ENCODE measurements at regions not wholly inside any gene's neighbourhood (a gene's known extent, or its start where the extent isn't known, plus 50 kb on each side); places are given as distances from the start of the nearest gene placed in this dataset.

DNA sequence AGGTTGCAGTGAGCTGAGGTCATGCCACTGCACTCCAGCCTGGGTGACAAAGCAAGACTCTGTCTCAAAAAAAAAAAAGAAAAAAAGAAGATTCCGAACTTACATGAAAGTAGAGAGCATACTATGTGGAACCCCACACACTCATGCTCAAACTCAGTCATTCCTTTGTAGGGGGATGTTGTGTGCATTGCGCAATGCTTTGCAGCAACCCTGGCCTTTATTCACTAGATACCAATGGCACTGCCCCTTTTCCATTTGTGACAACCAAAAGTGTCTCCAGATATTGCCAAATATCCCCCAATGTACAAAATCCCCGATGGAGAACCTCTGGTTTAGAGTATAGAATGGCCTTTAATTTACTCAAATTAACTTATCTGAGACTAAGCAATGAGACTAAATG, 158.6 kb downstream of the GJA1 start:
- H3K9me2 ChIP-seq (replicated peaks; ENCODE audit: low read depth, low read length) = no peaks in the 10 kb centered on the region
- no peak overlapping the region for H3K4me3 ChIP-seq (ENCODE audit: low read length, poor library complexity, severe bottlenecking)
- no peaks in the 10 kb centered on the region for H3K79me2 ChIP-seq (ENCODE audit: insufficient read depth, low read length)
- H3K4me1 ChIP-seq (ENCODE audit: insufficient read depth, low read length, poor library complexity, severe bottlenecking) = no peaks in the 10 kb centered on the region
- H2AFZ ChIP-seq (ENCODE audit: low read length) = no peak overlapping the region
- no peaks in the 10 kb centered on the region for H3K9me3 ChIP-seq (ENCODE audit: insufficient read depth, low read depth, low read length)
- no peaks in the 10 kb centered on the region for H3K36me3 ChIP-seq (ENCODE audit: insufficient read depth, low read length)
- no peak overlapping the region for H3K4me2 ChIP-seq (ENCODE audit: low read depth, low read length, poor library complexity, severe bottlenecking)
- no peaks in the 10 kb centered on the region for H4K20me1 ChIP-seq (ENCODE audit: insufficient read depth, low read length, poor library complexity, severe bottlenecking)
- no peaks in the 10 kb centered on the region for H3F3A ChIP-seq (ENCODE audit: low read depth)
- no peak overlapping the region for H3K9ac ChIP-seq (ENCODE audit: low read depth, low read length, poor library complexity, severe bottlenecking)
- no peaks in the 10 kb centered on the region for H3K27me3 ChIP-seq (ENCODE audit: insufficient read depth, low read length, poor library complexity, severe bottlenecking)
- no peak for TF ChIP-seq EZH2phosphoT487 (IDR thresholded peaks at IDR 0.05; ENCODE audit: borderline replicate concordance)
- TF ChIP-seq, protein P1, sequence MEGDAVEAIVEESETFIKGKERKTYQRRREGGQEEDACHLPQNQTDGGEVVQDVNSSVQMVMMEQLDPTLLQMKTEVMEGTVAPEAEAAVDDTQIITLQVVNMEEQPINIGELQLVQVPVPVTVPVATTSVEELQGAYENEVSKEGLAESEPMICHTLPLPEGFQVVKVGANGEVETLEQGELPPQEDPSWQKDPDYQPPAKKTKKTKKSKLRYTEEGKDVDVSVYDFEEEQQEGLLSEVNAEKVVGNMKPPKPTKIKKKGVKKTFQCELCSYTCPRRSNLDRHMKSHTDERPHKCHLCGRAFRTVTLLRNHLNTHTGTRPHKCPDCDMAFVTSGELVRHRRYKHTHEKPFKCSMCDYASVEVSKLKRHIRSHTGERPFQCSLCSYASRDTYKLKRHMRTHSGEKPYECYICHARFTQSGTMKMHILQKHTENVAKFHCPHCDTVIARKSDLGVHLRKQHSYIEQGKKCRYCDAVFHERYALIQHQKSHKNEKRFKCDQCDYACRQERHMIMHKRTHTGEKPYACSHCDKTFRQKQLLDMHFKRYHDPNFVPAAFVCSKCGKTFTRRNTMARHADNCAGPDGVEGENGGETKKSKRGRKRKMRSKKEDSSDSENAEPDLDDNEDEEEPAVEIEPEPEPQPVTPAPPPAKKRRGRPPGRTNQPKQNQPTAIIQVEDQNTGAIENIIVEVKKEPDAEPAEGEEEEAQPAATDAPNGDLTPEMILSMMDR (conservative IDR thresholded peaks at IDR 0.05; ENCODE audit: low read length) = no peak

DNA sequence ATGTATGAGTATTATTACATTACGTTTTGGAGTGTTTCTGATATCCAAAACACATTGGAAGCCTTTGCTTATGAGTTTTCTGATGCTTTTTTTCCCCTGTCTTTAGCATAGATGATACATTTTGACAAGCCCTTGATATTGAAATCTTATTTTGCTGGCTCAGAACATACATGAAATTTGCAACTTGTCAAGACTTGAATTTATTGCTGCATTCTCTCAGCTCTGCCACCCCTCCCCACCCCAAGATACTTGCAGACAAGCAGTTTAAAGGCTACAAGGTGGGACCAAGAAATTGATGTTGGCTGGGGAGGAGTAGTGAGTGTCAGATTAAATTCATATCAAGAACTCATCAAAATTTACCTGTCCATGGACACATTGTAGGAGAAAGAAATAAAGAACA, 160.2 kb downstream of the GJA1 start:
- Histone ChIP-seq H3K4me2 (ENCODE audit: low read depth, low read length, poor library complexity, severe bottlenecking) (no peak overlapping the region), H3K9me3 (ENCODE audit: insufficient read depth, low read depth, low read length) (no peaks in the 10 kb centered on the region), H3K9ac (ENCODE audit: low read depth, low read length, poor library complexity, severe bottlenecking) (no peak overlapping the region), H3F3A (ENCODE audit: low read depth) (no peaks in the 10 kb centered on the region), H2AFZ (ENCODE audit: low read length) (no peak overlapping the region), H3K4me3 (ENCODE audit: low read length, poor library complexity, severe bottlenecking) (no peak overlapping the region), H3K9me2 (replicated peaks; ENCODE audit: low read depth, low read length) (no peaks in the 10 kb centered on the region), H3K36me3 (ENCODE audit: insufficient read depth, low read length) (no peaks in the 10 kb centered on the region), H4K20me1 (ENCODE audit: insufficient read depth, low read length, poor library complexity, severe bottlenecking) (no peaks in the 10 kb centered on the region), H3K4me1 (ENCODE audit: insufficient read depth, low read length, poor library complexity, severe bottlenecking) (no peaks in the 10 kb centered on the region), H3K79me2 (ENCODE audit: insufficient read depth, low read length) (no peaks in the 10 kb centered on the region), H3K27me3 (ENCODE audit: insufficient read depth, low read length, poor library complexity, severe bottlenecking) (no peaks in the 10 kb centered on the region)
- TF ChIP-seq, protein P1 (conservative IDR thresholded peaks at IDR 0.05; ENCODE audit: low read length) = no peak
- no peak for TF ChIP-seq EZH2phosphoT487 (IDR thresholded peaks at IDR 0.05; ENCODE audit: borderline replicate concordance)

DNA sequence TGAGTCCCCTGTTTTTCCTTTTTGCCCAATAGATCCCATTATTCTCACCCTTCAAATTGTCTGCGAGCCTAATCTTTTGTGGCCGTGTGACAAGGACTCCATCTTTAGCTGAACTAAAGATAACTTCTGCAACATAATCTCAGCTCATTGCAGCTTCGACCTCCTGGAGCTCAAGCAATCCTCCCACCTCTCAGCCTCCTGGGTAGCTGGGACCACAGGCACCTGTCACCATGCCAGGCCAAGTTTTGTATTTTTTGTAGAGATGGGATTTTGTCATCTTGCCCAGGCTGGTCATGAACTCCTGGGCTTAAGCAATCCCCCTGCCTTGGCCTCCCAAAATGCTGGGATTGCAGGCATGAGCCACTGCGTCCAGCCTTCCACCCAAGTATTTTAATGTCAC, 161.0 kb downstream of the GJA1 start:
- Histone ChIP-seq H3K9me3 (ENCODE audit: insufficient read depth, low read depth, low read length) (no peaks in the 10 kb centered on the region), H3K4me3 (ENCODE audit: low read length, poor library complexity, severe bottlenecking) (no peak overlapping the region), H3F3A (ENCODE audit: low read depth) (no peaks in the 10 kb centered on the region), H3K9me2 (replicated peaks; ENCODE audit: low read depth, low read length) (no peaks in the 10 kb centered on the region), H4K20me1 (ENCODE audit: insufficient read depth, low read length, poor library complexity, severe bottlenecking) (no peaks in the 10 kb centered on the region), H3K79me2 (ENCODE audit: insufficient read depth, low read length) (no peaks in the 10 kb centered on the region), H3K36me3 (ENCODE audit: insufficient read depth, low read length) (no peaks in the 10 kb centered on the region), H2AFZ (ENCODE audit: low read length) (no peak overlapping the region), H3K27me3 (ENCODE audit: insufficient read depth, low read length, poor library complexity, severe bottlenecking) (no peaks in the 10 kb centered on the region), H3K4me1 (ENCODE audit: insufficient read depth, low read length, poor library complexity, severe bottlenecking) (no peaks in the 10 kb centered on the region), H3K4me2 (ENCODE audit: low read depth, low read length, poor library complexity, severe bottlenecking) (no peak overlapping the region), H3K9ac (ENCODE audit: low read depth, low read length, poor library complexity, severe bottlenecking) (no peak overlapping the region)
- TF ChIP-seq EZH2phosphoT487 (IDR thresholded peaks at IDR 0.05; ENCODE audit: borderline replicate concordance) = no peak
- TF ChIP-seq, protein P1 (conservative IDR thresholded peaks at IDR 0.05; ENCODE audit: low read length) = no peak

Measured in Loucy (cell line).